ENCODE measurements at regions not wholly inside any gene's neighbourhood (a gene's known extent, or its start where the extent isn't known, plus 50 kb on each side); places are given as distances from the start of the nearest gene placed in this dataset.
"Not testable (repeated sequence)": the region's sequence is repeated elsewhere in the genome, so short reads cannot be mapped to it uniquely, and the experiment has no call there.

DNA sequence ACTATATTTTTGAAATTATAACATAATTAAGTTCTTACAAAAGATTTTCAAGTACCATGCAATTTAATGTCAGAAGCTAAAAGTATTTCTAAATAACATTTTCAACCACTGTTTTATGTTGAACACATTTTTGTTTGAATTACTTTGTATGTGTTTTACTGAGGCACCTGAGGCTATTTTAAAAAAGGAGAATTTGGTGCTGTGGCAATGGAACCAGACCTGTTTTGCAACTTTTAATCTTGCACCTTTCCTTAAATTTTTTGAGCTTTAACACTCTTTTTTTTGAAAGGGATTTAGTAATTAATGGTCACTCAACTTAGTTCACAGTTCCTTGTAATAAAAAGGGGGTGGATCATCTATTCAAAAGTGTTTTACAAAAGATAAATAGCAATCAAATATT is 561.6 kb downstream of the ZBBX start:
- DNase-seq (ENCODE audit: low read depth) = no peak

DNA sequence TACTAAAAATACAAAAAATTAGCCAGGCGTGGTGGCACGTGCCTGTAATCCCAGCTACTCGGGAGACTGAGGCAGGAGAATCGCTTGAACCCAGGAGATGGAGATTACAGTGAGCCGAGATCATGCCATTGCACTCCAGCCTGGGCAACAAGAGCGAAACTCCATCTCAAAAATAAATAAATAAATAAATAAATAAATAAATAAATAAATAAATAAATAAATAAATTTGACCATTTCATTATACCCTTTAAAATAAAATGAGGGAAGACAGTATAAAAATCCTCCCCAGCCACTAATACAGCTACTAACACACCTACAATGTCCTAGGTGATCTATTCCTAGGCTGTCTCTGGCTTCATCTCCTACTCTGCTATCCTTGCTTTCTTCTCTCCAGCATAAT is 562.8 kb downstream of the ZBBX start:
- DNase-seq (ENCODE audit: low read depth) = not testable (repeated sequence)

DNA sequence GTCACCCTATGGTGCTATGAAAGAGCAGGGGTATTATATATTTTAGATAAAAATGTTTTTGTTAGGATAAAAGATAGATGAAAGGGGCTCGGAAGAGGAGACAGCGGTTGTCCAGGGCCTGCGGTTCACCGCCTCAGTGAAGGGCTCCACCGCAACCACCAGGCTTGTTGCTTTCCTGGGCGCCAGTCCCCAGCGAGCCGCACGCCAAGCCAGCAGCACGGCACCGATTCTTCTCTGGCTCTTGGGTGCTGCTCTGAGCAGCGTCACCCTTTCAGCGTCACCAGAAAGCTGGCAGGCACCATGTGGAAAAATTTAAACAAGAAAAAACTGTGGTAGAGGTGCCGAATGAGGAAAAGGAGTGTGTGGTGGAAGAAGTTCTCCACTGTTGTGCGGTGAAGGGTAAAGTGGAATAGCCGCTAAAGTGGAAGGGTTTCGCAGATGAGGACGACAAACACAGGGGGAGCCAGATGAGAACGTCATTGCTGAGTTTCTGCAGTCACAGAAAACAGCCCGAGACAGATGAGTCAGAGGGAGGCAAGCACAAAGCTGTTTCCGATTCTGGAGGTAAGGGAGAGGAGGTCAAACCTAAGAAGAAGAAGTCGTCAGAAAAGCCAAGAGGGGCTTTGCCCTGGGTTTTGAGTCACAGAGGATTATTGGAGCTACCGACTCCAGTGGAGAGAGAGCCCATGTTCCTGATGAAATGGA is 569.2 kb downstream of the ZBBX start:
- no peak for DNase-seq (ENCODE audit: low read depth)

DNA sequence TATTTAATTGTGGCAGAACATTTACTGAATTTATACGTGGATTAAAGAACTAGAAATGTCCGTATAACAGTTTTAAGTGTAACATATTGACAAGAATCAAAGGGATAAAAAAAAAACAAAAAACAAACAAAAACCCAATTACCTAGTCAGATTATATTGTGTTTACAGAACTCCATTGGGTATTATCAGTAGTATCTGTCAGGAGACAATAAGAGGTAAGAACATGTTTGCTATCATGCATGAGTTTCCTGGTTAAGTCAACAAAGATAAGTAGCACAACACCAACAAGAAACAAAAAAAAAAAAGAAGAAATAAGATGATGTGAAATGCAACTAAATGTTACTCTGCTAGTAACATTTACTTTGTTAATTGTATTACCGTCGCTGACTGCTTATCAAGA is 570.6 kb downstream of the ZBBX start:
- no peak for DNase-seq (ENCODE audit: low read depth)

DNA sequence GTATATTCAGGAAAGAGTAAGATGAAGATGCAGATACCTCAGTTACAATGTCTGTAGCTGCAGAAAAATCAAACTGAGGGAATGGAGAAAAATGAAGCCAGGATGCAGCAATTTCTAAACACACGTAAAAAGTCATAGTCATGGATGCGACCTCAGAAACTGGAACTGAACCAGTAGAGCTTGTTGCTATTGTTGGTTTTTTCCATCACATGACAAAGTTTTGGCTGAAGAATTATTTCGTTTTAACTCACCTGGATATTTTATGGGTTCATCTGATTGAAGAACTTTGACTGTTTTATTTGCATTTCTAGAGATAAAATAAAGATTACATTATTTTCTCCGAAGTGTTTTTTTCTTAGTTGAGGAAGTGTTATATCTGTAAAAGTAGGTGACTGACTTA is 591.2 kb downstream of the ZBBX start:
- no peak for DNase-seq (ENCODE audit: low read depth)

DNA sequence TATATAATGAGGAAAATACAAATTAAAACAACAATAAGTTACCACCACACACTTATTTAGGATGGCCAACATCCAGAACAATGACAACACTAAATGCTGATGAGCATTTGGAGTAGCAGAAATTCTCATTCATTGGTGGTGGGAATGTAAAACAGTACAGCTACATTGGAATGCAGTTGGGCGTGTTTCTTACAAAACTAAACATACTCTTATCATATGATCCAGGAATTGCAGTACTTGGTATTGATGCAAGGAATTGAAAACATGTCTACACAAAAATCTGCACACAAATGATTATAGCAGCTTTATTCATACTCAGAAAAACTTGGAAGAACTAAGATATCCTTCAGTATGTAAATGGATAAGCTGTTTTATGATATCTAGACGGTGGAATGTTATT is 594.2 kb downstream of the ZBBX start:
- no peak for DNase-seq (ENCODE audit: low read depth)

DNA sequence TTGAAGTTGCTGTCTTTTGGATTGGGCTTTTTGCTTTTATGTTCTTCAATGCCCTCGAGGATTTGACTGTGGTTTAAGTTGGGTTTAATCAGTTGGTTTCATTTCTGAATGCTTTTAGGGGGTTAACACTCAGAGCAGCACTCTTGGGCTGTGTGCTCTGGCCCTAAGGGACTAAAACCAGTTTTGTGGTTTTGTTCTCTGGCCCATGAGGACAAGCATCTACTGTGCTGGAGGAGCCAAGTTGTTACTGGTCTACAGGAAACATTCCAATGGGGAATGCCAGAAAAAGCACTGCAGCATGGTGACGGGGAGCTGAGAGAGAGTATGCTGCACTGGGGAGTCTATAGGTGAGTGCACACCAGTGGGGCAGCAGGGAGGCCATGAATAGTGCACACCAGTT is 596.9 kb downstream of the ZBBX start:
- DNase-seq (ENCODE audit: low read depth) = no peak

DNA sequence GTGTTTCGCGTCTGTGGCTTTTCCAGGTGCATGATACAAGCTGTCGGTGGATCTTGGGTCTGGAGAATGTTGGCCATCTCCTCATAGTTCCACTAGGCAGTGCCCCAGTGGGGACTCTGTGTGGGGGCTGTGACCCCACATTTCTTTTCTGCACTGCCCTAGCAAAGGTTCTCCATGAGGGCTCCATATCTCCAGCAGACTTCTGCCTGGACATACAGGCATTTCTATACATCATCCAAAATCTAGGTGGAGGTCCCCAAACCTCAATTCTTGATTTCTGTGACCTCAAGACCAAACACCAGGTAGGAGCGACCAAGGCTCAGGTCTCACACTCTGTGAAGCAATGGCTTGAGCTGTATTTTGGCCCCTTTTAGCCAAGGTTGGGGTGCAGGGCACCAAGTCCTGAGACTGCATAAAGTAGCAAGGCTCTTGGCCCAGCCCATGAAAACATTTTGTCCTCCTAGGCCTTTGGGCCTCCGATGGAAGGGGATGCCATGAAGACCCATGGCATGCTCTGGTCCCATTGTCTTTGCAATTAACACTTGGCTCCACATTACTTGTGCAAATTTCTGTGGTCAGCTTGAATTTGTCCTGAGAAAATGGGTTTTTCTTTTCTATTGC is 615.3 kb downstream of the ZBBX start:
- DNase-seq (ENCODE audit: low read depth) = no peak

DNA sequence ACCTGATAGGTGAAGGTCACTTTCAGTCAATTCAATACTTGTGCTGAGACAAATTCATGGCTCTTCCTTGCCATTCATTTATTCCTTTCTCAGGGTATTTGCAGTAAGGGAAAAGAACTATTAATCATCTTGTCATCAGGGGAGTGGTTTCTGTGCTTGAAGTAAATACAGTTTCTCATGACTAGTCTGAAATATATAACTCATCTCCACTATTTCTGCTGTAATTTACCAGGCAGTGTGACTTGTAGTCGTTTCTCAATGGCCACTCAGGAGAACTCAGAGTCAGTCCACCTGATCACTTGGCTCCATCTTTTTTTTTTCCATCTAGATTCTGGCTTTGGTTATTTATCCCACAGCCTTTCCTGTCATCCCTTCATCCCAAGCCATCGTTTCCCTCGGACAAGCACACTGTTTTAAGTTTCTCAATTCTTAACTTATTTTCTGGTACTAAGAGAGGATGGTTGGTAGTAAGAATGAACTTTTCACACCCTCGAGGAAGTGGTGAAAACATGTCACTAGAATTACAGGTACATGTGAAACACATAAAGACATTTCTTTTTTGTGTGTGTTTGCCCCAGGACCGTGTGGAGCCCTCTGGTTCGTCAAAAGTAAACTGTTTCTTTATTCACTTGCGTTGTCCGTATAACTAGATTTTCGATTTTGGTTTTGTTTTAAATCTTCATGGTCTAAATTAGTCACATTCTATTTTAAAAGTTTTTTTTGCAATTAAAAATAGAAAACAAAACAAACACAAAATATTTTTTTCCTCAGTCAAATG is 620.2 kb downstream of the ZBBX start:
- DNase-seq (ENCODE audit: low read depth) = no peak

DNA sequence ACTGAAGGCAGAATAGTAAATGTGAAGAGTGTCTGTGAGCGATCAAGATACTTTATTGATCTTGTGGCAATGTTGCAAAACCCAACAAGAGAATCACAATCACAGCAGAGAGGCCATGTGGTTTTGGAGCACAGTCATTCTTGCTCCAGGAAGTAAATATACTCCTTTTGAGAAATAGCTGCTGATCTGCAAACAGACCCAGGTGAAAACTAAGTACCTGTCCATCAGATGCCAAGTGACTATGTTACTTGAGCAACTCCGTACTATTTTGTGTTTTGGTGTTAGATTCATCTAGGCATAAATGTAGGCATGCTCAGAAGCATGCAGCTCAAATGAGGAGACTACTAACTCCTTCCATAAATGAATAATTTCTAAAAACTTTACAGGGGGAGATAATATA is 627.9 kb downstream of the ZBBX start:
- no peak for DNase-seq (ENCODE audit: low read depth)

DNA sequence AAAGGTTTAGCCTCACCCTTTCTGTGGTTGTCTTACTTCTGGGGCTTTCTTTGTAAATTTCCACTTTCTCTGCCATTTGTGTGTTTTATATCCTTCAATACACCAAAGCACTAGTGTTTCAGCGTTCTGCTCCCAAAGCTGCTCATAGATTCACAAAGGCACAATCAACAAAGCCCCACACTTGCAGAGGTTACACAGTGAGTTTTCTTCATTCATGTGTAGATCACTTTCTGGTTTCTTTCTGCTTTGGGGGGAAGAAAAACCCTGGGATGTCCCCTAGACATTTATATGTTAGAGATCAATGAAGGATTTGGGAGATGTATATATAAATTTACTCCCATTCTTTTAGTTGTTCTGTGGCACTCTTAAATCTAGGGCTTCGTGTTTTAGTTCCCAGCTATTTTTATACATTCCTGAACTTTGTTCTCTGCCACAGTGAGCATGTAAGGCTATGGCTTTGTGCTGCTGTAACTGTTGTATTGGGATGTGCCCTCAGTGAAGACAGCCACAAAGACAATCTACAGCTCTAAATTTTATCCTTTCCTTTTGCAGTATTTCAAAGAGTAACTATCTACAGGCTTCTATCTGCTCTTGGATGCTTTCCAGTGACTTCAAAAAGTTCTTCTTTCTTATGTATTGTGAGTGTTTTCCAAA is 636.5 kb downstream of the ZBBX start:
- DNase-seq (ENCODE audit: low read depth) = no peak

DNA sequence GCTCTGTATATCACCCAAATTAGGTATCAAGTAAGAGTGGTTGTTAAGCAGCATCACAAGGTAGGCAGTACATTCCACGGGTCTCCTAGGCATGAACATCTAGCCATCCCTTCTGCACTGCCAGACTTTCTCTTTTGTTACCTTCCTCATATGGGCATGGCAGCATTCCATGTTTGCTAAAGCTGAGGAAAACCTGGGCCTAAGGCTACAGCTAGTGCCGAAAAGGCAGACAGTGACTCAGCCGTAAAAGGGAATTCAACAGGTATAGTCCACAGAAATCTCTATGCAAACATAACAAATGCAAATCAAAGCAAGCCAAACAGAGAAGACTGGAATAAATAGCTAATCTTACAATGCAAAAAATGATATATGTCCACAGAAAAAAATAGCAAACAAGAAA is 645.4 kb downstream of the ZBBX start:
- DNase-seq (ENCODE audit: low read depth) = no peak

DNA sequence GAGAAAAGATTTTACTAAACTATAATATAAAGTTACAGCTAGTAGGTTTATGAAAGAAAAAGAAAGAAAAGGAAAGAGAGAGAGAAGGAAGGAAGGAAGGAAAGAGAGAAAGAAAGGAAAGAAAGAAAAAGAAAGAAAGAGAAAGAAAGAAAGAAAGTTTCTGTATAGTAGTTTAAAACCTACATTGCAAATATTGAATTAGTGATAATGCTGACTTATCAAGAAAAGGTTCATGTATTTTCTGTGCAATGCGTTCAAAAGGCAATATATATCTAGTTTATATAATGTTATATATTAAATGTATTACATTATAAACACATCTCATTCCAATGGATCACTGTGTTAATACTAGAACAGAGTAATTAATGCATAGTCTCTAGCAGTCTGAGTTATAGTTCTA is 648.4 kb downstream of the ZBBX start:
- DNase-seq (ENCODE audit: low read depth) = no peak

DNA sequence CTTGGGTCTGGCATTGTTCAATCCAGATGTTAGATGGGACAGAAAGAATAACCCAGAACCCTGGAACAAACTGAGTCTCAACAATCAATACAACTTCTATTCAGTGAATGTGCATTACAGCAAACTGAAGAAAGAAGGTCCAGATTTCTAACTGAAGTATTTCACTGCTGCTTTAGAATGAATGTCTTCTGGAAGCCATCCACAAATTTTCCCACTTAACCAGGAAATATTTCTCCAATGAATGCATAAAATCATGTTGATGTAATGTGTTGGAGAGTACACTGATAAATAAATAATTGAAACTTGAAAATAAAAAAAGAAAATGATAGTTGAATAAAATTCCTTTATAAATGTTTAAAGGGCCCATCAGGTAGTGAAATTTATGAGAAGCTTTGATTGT is 658.6 kb downstream of the ZBBX start:
- DNase-seq (ENCODE audit: low read depth) = no peak

DNA sequence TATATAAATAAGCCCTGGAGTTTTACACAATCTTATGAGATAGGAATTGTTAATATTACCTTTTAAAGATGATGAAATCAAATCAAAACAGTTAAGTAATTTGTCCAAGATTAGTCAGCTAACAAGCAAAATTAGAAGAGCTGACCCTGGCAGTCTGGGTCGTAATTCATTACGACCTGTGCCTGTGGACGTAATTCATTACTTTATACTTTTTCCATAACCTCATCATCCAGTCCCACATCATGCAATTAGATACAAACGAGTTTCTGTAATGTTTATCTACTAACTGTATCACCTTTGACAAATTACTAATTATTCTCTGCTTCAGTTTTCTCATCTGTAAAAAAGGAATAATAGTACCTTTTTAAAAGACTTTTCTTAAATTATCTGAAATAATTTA is 665.9 kb downstream of the ZBBX start:
- no peak for DNase-seq (ENCODE audit: low read depth)

DNA sequence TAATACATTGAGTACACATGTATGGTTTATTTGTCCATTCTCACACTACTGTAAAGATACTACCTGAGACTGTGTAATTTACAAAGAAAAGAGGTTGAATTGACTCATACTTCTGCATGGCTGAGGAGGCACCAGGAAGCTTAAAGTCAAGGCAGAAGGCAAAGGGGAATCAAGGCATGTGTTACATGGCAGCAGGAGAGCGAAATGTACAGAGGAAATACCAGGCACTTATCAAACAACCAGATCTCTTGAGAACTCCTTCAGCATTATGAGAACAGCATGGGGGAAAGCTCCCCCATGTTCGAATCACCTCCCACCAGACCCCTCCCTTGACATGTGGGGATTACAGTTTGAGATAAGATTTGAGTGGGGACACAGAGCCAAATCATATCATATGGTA is 666.3 kb downstream of the ZBBX start:
- no peak for DNase-seq (ENCODE audit: low read depth)

DNA sequence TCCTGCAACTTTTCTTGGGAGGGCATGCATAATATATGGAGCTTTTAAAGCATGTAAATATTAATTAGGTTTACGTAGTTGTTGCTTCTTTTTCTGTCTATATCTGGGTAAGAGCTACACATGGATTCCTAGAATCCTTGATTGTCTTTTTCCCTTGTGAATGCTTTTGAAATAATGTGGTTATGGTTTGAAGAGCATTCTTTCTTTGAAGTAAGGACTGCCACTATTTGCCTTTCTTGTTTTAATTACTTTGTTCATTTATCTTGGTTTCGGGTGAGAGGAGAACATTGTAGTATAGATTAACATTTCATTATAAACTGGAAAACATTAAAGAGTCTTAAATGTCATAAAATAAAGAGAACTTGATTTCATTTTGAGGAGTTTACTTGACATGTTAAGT is 674.0 kb downstream of the ZBBX start:
- DNase-seq (ENCODE audit: low read depth) = no peak

DNA sequence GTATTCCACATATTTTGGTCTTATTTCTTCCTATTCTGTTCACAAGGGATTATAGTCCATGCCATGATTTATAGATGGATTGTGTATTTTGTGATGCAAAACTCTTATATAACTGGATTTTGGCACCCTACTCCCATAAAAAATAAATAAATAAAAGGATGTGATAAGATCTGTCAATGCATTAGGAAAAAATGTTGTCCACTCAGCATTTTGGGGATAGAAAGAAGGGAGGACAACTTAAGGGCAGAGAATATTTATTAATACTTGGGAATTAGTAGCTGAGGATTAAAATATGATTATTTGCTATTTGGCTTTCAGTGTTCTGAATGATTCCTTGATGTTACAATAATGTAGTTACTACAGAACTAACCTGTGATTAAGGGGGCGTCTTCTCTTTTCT is 682.6 kb downstream of the ZBBX start:
- DNase-seq (ENCODE audit: low read depth) = no peak

DNA sequence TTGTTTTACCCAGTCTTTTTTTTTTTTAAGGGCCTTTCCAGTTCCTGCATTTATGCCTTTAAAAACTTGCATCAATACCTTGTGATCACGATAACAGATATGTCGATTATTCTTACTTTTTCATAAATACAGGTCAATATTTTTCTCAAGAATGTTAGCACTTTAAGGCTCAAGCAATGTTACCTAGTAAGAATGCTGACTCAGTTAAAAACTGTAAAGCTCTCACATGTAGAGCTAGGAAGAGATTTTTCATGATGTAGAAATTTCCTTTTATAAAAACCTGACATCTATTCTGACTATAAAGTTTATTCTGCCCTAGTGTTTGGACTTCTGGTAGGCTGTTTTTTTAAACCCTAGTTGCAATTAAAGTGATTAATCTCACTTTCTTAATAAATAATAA is 684.0 kb downstream of the ZBBX start:
- no peak for DNase-seq (ENCODE audit: low read depth)

DNA sequence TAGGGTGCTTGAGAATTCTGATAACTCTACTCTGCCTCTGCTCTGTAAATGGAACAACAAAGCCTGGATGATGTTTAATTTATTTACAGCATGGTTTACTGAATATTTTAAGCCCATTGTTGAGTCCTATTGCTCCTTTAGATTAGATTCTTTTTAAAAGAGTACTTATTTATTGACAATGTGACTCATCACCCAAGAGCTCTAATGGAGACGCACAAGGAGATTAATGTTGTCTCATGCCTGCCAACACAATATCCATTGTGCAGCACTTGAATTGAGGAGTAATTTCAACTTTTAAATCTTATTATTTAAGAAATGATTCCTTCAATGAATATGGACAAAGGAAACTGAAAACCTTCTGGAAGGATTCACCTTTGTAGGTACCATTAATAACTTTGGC is 691.4 kb downstream of the ZBBX start:
- DNase-seq (ENCODE audit: low read depth) = no peak

DNA sequence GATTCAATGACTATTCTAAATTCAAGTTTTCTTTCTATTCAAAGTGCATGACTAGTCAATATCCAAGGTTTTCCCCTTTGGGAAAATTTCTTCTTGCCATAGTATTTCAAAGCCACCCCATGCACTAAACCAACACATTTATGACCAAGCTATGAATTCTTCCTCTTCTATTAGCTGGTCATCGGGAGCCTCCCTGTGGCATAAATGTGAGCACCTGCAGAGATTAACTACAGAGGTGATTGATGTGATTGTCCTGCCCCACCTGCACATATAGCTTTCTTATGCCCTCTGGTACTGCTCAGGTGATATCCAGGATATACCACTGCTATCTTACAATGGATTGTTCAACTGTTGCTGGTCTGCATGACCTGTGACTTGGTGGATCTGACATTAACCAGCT is 694.9 kb downstream of the ZBBX start:
- DNase-seq (ENCODE audit: low read depth) = no peak

DNA sequence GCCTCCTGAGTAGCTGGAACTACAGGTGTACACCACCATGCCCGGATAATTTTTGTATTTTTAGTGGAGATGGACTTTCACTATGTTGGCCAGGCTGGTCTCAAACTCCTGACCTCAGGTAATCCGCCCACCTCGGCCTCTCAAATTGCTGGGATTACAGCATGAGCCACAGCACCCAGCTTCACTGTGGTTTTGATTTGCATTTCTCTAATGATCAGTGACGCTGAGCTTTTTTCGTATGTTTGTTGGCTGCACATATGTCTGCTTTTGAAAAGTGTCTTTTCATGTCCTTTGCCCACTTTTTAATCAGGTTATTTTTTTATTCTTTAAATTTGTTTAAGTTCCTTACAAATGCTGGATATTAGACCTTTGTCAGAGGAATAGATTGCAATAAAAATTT is 696.0 kb downstream of the ZBBX start:
- DNase-seq (ENCODE audit: low read depth) = not testable (repeated sequence)

DNA sequence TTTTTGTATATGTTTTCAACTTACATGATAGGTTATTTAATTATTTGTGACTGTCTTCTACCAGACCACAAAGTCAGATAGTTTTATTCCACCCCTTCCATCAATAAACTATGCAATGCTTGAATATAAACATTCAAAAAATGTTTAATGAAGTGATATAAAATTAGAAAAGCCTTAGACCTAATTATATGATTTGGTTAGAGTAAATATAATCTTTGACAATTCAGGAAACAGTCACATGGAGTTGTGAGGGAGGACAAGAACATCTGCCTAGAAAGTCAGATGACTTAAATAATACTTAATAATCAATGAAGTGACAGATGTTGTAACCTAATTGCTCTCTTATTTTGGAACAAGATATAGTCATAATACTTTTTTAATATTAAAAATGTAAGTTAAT is 710.3 kb downstream of the ZBBX start:
- DNase-seq (ENCODE audit: low read depth) = no peak
